Colon (tissue), 2 donors: ENCODE measurements at regions not wholly inside any gene's neighbourhood (a gene's known extent, or its start where the extent isn't known, plus 50 kb on each side); places are given as distances from the start of the nearest gene placed in this dataset.

Source experiments
- FAIRE-seq: peaks from 2 replicates; lab custom pipeline; 2012; peaks lifted over from hg19 to GRCh38; lab: Jason Lieb, UNC
- donor health status: control.
- donor health status: control.

DNA sequence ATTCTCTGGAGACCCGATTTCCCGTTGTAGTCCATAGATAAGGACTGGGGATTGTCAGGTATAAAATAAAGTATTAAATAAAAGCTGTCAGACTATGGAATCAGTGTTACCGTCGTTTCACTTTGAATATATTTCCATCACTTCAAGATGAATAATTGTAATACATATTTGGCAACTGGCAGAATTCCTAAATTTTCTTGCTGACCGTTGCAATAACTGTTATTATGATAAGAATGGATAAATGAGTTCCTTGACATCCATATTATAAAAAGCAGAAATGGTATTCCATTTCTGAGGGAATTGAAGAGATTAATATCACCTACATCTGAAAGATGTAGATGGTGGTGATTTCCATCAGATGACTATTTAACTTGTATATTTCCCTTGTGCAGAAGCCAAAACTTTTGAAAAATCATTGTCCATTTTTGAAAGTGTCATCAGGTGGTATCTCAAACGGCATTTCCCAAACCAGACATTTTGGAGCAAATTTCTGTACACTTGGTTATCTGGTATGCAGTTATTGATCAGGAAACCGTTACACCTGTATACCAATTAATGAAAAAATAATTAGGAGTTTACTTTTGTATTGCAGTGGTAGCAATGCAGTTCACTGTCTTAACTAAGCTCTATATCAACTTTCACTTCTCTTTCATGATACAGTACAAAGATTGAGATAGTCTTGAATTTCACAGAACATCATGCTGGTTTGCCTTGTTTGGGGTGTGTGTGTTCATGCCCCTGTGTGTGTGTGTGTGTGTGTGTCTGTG is 878.5 kb downstream of the PCDH18 start:
- FAIRE-seq, result no peak

DNA sequence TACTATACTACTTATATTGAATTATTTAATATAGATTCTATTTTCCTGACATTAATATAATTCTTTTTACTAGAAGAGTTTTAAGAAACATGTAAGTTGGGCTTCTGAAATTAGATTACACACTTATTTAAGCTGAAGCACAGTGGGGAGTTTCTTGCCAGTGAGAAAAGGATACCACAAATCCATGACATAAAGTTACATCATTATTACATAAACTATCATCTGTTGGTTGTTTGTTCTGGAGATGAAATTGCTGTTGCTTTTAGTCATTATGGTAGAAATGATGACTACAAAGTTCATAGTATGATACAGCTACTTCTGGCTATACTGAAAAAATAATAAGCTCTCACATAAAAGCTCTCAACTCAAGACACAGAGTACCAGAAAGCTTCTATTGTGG is 880.4 kb downstream of the PCDH18 start:
- FAIRE-seq, result no peak

DNA sequence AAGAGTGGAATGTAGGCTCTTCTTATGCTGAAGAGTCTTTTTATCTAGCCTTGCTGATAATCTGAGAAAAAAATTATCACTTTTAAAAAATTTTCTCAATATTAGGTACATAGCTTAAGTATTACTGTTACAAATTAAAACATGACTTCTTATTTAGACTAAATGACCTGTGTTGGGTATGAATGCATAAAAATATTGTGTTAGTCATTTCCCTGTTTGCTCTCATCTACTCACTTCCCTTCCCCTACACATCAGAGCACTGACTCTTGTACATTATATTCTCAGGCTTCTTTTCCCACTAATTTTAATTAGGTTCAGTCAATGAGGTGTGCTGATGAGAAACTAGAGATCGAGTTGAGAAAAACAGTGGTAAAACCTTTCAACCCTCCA is 881.0 kb downstream of the PCDH18 start:
- FAIRE-seq, result no peak

DNA sequence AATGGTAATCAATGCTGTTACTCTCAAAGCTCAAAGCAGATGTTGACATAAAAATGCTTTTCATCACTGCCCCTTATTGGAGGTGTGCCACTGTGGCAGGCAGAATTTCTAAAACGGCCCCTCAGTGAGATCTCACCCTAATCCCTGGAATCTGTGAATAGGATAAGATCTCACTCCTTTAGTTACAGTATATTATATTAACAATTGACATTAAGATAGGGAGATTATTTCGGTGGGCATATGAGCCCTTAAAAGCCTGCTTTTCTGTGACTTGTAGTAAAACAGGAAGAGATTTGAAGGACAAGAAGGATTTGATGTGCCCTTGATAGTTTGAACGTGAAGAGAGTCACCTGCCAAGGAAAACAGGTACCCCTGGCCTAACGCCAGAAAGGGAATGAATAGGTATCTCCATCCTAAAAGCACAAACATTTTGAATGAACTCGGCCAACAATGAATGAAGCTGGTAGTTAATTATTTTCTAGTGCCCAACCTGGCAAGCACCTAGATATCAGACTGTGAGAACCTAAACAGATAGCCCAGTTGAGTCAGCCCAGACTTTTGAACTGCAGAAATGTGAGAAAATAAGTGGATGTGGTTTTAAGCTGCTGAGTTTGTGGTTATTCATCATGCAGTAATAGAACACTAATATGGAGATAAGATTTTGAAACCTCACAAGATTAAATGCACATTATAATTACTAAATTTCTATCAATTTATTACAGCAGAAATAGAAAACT is 881.6 kb downstream of the PCDH18 start:
- no peak for FAIRE-seq

DNA sequence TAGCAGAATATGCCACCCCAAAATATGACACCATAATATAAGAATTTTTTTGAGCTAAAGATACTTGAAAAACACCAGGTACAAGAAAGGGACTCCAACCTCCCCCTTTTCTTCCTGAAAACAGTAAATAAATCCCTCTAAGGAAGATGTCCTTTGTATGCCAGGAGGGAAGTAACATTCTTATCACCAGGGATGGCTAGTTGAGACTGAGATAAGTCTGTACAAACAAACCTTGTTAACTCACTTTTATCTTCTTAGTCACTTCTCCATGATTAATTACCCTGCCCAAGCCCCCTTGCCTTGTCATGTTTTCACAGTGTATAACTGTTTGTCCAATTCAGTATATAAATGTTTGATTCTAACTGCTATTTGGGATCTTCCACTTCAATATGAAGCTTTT is 888.0 kb downstream of the PCDH18 start:
- no peak for FAIRE-seq

DNA sequence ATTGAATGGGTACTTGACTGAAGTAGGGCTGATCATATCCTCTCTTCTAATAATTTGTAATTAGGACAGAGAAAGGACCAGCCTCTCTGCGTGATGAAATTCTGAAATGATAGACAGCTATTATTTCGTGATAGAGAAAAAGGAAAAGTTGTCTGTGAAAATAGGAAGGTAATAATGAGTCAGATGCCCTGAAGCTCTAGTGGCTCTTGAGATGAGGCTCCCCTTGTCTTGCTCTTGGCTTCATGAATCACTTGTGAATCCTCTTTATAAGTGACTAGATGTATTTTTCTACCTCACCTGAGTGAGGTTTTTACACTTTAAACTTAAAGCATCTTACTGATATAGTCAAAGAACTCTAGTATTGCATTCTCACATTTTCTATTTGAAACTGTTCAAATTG is 888.9 kb downstream of the PCDH18 start:
- no peak for FAIRE-seq

DNA sequence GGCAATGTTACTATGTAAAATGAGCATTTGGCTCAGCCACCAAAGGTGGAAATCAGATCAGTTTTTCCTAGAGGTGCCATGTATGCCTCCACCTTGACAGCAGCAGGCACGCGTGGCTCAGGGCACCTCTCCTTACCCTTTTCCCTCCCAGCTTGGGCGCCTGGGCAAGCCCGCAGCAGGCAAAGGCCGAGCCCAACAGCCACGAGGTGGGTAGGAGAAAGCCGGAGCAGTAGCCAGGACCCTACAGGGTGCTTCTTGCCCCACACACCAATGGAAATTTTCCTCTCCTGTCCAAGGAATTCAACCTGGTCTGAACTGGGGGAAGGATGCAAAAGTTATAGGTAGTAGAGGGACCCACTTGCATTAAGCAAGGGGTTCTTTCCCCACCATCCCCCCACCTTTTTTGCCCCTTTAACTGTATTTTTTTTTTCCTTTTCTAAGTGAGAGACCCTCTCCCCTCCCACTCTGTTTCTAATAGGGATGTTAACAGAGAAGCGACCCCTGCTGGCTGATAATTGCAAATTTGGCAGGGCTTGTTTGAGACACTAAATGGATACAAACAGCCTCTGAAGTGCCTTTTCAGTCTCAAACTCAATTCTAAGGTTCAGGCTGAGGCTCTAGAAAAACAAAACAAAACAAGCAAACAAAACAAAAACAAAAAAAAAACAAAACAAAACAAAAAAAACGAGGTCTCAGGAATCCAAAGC is 895.1 kb downstream of the PCDH18 start:
- no peak for FAIRE-seq

DNA sequence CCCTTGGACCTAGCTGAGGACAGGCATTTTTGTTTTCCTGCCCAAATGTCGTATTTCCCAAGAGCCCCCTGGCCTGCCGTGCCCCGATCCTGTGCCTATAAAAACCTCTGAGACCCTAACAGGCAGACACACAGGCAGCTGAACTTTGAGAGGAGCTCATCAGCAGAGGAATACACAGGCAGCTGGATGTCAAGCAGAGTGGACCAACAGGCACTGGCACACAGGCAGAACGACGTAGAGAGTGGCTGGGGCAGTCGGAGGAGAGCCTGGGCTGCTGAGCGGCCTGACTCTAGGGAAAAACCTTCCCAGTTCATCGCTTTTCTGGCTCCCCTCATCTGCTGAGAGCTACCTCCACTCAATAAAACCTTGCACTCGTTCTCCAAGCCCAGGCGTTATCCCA is 896.1 kb downstream of the PCDH18 start:
- no peak for FAIRE-seq

DNA sequence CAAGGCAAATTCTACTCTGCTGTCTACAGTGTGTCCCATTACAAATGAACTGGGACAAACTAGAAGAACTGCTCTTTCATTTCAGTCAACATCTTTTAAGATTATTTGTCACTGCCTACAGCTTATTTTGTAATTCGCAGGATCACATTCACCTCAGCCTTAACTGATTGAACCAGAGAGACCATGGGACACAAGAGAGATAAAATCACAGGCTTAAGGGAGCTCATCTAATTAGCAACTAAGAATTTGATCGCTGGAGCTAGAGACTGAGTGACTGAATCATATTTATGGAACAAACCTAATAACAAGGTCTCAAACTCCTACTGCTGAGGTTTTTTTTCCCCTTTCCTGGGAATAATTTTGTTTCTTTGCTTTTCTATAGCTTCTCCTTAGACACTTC is 898.2 kb downstream of the PCDH18 start:
- no peak for FAIRE-seq

DNA sequence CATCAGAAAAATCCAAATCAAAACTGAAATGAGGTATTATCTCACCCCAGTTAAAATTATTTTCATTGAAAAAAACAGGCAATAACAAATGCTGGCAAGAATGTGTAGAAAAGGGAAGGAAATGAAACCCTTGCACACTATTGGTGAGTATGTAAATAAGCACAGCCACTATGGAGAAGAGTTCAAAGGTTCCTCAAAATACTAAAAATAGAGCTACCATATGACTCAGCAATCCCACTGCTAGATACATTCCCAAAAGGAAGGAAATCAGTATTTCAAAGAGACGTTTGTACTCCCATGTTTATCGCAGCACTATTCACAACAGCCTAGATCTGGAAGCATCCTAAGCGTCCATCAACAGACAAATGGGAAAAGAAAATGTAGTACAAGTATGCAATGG is 932.4 kb downstream of the PCDH18 start:
- FAIRE-seq, result no peak

DNA sequence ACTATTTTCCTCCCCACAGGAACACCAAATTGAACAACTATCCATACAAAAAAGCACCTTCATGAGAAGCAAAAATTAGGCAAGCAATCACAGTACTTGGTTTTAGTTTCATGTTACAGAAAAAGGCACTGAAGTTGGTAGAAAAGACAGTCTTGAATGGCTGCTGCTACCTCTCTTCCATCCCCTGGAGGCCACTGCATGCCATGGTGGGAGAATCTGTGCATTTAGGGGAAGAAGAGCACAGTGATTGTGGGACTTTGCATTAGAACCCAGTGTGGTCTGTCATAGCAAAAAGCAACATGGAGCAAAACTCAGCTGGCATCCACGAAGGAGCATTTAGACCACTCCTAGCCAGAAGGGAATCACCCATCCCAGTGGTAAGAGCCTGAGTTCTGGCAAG is 941.9 kb downstream of the PCDH18 start:
- no peak for FAIRE-seq

DNA sequence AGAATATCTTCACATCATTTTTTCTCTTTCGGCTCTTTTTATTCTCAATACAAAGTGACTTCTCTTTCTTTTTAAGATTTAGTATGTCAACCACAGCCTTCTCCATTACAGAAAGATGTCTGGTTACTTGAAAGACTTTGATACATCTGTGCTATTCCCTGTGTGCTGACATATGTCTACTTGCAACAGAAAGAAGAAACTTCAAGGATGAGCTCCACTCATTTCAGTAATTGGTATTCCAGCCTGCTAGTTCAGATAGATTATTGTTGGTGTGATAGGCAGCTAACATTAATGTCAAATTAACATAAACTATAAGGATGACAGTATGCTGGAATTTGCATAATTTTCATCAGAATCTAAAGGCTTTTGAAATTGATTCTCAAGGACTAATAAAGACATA is 948.7 kb downstream of the PCDH18 start:
- no peak for FAIRE-seq

DNA sequence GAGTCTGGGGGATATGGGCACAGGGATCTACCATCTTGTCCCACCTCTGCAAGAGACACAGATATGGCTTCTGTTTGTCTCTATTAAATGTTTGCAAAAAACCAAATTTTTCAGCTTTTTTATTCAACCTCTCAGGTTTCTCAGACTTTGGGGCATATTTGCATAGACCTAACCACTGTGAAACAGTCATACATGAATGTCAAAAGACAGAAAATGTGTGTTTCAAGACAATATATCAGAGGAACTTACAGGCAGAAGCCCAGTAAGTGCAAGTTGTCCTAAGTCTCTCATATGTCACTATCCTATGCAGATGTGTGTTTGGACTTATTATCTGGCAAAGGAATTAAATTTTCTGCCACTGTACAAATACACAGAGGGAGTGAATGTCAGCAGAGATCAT is 951.2 kb downstream of the PCDH18 start:
- no peak for FAIRE-seq

DNA sequence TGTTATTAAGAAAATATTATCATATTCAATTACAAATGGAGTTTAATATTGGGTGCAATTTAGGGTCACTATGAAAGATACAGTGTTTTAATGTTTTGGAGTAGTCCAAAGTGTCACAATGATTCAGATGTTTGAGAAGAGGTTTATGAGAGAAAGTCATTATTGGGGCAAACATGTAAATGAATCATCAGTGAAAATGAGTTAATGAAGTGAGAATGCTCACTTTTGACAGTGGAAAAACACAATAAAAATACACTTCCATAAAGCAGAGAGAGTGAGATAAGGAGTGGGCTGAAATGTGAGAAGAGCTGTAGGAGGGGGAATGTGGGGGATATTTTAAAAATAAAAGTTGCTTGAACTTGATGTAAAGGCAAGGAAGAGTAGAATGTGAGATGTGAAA is 957.1 kb downstream of the PCDH18 start:
- no peak for FAIRE-seq

DNA sequence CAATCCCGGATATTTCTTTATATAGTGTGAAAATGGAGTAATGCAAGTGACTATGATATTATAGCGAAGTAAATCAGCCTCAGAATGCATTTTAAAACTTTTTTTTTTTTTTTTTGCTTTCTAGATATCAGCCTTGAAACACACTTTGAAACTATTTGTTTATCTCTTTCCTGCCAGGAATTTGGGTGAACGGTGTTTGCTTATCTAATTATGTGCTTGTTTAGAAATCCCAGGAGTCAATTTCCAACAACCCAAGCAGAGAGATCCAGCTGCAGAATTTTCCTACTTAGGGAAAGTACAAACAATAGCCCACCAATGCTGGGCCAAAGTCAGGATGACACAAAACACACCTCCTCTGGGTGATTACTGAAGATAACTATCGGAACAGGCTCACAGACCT is 958.8 kb downstream of the PCDH18 start:
- no peak for FAIRE-seq

DNA sequence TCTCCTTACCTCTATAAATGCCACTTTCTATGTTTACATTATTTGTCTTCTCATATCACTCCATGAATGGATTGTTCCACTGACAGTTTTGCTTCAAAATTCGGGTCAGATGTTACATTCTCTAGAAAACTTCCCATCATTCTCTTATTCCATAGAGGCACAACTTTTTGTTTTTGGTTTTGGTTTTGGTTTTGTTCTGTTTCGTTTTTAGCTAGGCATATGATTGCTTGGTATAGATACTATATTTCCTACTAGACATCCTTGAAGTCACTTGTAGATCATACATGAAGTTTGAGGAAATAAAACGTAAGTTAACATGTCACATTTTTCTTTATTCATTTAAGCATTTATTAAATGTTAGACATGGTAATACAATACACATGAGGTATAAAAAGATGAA is 961.0 kb downstream of the PCDH18 start:
- no peak for FAIRE-seq

DNA sequence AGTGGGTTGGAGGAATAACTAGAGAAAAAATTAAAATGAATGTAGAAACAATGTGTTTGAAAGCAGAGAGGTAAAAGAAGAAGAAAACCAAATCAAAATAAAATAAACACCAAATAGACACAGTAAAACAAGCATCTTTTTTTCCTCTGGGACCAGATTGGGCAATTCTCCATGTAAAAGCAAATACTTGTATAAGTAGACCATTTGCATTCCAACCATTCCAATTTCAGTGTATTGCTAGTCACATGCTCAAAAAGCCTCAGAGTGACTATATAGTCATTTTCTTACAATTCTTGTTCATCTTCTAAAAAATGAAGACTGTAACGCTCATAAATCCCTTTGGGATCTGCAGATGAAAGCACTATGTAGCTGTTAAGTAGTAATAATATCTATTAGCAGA is 969.5 kb downstream of the PCDH18 start:
- no peak for FAIRE-seq

DNA sequence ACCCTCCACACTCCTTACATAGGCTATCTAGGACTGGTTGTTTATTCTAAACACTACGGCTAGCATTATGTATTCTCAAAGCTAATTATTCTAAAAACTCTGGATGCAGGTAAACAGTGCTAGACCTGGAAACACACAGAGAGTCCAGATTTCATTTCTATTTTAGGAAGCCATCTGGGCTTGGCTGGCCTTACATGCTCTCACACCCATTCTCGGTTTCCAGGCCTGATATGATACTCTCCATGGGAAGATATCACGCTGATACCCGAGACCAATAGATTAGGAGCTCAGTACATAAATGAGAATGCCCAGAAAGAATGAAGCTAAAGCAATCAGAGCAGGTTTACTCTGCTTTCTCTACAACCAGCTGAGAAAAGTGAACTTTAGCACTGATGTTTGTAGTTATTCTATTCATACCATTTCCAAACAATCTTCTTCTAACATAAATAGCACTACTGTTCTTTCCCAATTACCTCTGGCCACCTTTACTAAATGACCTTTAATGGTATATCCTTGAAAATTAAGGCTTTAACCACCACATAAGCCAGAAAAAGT is 973.3 kb downstream of the PCDH18 start:
- no peak for FAIRE-seq

DNA sequence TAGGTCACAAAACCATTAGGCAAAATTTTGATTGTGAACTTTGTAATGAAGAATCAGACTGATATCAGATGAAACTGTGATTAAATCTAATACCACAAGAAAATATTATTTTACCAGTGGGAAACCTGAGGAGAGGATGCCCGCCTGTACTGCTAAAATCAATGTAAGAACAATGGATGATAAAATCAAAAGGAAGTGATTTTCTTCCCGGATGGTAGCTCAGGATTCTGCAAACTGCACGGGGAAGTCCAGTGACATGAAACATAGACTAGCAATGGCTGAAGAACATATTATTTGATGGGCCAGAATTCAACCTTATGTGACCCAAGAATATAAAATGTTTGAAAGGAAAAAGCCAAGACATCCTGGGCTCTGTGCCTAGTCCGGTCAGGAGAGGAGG is 974.9 kb downstream of the PCDH18 start:
- no peak for FAIRE-seq

DNA sequence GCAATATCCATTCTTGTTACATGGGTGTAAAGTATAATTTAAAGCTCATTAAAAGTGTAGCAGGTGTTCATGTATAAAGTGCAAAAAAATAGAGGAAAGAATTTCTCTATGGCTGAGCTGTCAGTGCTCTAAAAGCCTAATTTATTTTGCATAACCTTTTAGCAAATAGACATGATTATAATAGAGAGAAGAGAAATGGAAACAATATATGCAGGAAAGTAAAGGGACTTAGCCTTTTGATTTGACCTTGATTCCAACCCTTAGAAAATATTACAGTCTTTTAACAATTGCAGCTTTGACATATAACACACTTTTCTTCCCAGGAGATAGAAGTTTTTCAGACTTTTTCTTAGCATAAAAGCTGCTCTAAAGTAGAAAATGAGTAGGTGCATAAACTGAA is 978.3 kb downstream of the PCDH18 start:
- no peak for FAIRE-seq

DNA sequence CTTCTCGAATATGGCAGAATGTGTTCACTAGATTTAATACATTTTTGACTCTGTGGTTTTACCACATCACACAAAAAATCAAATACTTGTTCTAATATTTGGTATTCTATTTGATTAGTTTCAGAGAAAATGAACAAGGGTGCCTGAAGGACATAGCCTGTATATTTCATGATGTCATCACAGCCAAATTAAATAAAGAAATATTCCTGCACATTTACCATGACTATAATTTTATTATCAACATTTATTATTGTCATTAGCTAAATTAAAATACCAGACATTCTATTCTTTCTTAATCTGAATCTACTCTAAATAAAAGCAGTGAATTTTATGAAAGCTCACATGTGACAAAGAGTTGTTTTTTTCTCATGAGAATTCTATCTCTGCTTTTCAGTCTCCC is 980.5 kb downstream of the PCDH18 start:
- no peak for FAIRE-seq

DNA sequence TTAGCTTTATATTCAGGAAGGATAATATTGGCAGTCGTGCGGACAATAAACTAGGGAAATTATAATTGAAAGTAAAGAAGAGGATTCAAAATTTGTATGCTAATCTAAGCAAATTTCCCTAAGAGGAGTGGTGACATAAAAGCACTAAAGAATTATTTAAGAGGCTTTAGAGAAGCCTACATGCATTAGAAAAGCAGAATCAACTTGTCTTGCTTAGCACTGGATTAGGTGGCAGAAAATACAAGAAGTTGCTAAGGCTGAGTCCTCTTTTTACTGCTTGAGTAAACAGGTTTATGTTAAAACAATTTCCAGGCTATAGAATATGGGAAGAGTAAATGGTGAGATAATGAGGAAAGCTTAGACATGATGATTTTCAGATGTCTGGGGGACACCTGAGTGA is 991.5 kb downstream of the PCDH18 start:
- FAIRE-seq, result no peak

DNA sequence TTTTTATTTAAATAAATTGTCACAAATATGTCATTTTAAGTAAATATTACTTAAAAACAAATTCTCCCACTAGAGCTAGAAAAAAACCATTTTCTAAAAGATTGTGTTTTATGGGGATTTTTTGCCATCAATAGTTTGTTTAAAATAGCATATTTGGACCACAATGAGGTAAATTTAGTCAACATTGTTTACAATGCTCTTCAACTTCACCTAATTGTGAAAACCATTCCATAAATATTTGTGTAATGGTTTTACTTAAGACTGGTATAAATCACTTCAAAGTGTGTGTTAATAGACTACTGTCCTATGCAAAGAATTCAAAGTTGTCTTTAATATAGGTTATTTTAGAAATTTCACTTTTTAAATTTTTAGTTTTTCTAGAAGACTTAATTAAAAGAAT is 1004.2 kb downstream of the PCDH18 start:
- no peak for FAIRE-seq
